ENCODE measurements at regions not wholly inside any gene's neighbourhood (a gene's known extent, or its start where the extent isn't known, plus 50 kb on each side); places are given as distances from the start of the nearest gene placed in this dataset.

DNA sequence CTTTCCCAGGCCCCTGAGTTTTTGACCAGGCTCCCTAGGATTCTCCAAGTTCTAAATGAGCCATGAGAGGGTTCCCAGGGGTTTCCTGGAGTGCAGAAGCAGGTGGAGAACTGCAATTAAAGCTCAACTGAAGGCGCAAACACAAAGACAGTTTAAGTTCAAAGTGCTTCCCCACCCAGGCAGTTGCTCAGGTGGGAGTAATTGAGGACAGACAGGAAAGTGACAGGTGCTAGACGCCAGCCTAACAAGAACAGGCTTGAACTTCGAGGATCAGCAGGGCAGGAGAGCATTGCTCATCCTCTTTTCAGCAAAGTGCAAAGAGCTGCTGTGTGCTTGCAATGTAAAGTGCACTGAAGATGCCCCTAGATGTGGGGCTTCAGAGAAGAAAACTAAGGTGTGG, 77.2 kb upstream of the ST8SIA3 start:
- Histone ChIP-seq H4K5ac (ENCODE audit: low read depth, low read length) (no peak overlapping the region), H3K9me1 (ENCODE audit: insufficient read depth, low read length) (no peaks in the 10 kb centered on the region), H2AK5ac (ENCODE audit: low read depth, low read length) (no peak overlapping the region), H2BK15ac (ENCODE audit: low read depth, low read length) (no peak overlapping the region), H3K18ac (ENCODE audit: low read depth, low read length) (no peak overlapping the region), H3K79me1 (ENCODE audit: low read depth in 1 of 2, low read length in 2 of 2) (no peaks in the 10 kb centered on the region), H2BK120ac (ENCODE audit: low read depth, low read length) (no peak overlapping the region), H3K9ac (ENCODE audit: low read depth, low read length) (no peak overlapping the region), H3K4me3 (ENCODE audit: insufficient read depth, low read depth, low read length) (no peak overlapping the region), H3K23ac (ENCODE audit: low read depth, low read length) (no peak overlapping the region), H3K4me2 (ENCODE audit: low read depth, low read length) (no peak overlapping the region), H3K4me1 (ENCODE audit: control insufficient read depth, insufficient read depth, low read length) (no peaks in the 10 kb centered on the region), H2AFZ (replicated peaks; ENCODE audit: low read length, poor library complexity) (no peak overlapping the region), H3K9me3 (ENCODE audit: control insufficient read depth, insufficient read depth, low read length) (no peaks in the 10 kb centered on the region), H3K27ac (ENCODE audit: insufficient read depth, low read length) (no peak overlapping the region), H2AK9ac (replicated peaks; ENCODE audit: low read depth, low read length, poor library complexity) (no peak overlapping the region), H2BK20ac (ENCODE audit: low read depth, low read length) (no peak overlapping the region), H3K27me3 (ENCODE audit: control insufficient read depth, insufficient read depth, low read length) (no peaks in the 10 kb centered on the region), H4K91ac (ENCODE audit: insufficient read depth, low read depth, low read length) (no peak overlapping the region), H3K56ac (ENCODE audit: extremely low read depth, insufficient read depth, low read length) (no peak overlapping the region), H4K8ac (ENCODE audit: low read depth in 2 of 2, low read length in 2 of 2) (no peak overlapping the region), H2BK5ac (ENCODE audit: low read depth, low read length, poor library complexity, severe bottlenecking) (no peak overlapping the region), H3K14ac (replicated peaks; ENCODE audit: low read depth, low read length) (no peak overlapping the region), H3K36me3 (ENCODE audit: control insufficient read depth, insufficient read depth, low read length) (no peaks in the 10 kb centered on the region), H4K20me1 (ENCODE audit: insufficient read depth, low read length) (no peaks in the 10 kb centered on the region), H3K4ac (ENCODE audit: low read depth, low read length) (no peak overlapping the region)
- ATAC-seq (ENCODE audit: low read depth) (no peak), DNase-seq (no peak)
- ChIA-PET CTCF (no interaction called here), POLR2A (ENCODE audit: unreplicated experiment) (no interaction called here)
- no TSS peak for BruUV-seq (replicated peaks)
- in situ Hi-C loops (cut with MboI; ENCODE audit: low sequenced_read_pairs), result no loop called here
- TF ChIP-seq MXI1 (IDR thresholded peaks at IDR 0.05; ENCODE audit: borderline replicate concordance, low read depth, low read length), result no peak
- no peak for TF ChIP-seq FOS (IDR thresholded peaks at IDR 0.05; ENCODE audit: low read depth, low read length)
- TF ChIP-seq CHD1 (IDR thresholded peaks at IDR 0.05; ENCODE audit: low read depth, low read length), result no peak
- TF ChIP-seq NFE2L2 (IDR thresholded peaks at IDR 0.05; ENCODE audit: low read depth, low read length), result no peak
- no peak for TF ChIP-seq USF2 (IDR thresholded peaks at IDR 0.05; ENCODE audit: low read depth, low read length)
- no peak for TF ChIP-seq RCOR1 (IDR thresholded peaks at IDR 0.05; ENCODE audit: insufficient replicate concordance, low read length)
- TF ChIP-seq MAZ (IDR thresholded peaks at IDR 0.05; ENCODE audit: borderline replicate concordance, low read depth, low read length), result no peak
- no peak for TF ChIP-seq POLR2A (IDR thresholded peaks at IDR 0.05; ENCODE audit: low read depth, low read length)
- TF ChIP-seq, protein P1, sequence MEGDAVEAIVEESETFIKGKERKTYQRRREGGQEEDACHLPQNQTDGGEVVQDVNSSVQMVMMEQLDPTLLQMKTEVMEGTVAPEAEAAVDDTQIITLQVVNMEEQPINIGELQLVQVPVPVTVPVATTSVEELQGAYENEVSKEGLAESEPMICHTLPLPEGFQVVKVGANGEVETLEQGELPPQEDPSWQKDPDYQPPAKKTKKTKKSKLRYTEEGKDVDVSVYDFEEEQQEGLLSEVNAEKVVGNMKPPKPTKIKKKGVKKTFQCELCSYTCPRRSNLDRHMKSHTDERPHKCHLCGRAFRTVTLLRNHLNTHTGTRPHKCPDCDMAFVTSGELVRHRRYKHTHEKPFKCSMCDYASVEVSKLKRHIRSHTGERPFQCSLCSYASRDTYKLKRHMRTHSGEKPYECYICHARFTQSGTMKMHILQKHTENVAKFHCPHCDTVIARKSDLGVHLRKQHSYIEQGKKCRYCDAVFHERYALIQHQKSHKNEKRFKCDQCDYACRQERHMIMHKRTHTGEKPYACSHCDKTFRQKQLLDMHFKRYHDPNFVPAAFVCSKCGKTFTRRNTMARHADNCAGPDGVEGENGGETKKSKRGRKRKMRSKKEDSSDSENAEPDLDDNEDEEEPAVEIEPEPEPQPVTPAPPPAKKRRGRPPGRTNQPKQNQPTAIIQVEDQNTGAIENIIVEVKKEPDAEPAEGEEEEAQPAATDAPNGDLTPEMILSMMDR (conservative IDR thresholded peaks at IDR 0.05; ENCODE audit: low read depth, low read length), result no peak
- no peak for TF ChIP-seq MAFK (IDR thresholded peaks at IDR 0.05; ENCODE audit: low read depth, low read length)
- no peak for TF ChIP-seq ELK1 (IDR thresholded peaks at IDR 0.05; ENCODE audit: borderline replicate concordance, low read depth, low read length)
- no peak for TF ChIP-seq SMC3 (IDR thresholded peaks at IDR 0.05; ENCODE audit: low read depth, low read length)
- no peak for TF ChIP-seq RAD21 (IDR thresholded peaks at IDR 0.05; ENCODE audit: low read length)
- no peak for TF ChIP-seq BHLHE40 (IDR thresholded peaks at IDR 0.05; ENCODE audit: low read depth, low read length)
- no peak for TF ChIP-seq CEBPB (IDR thresholded peaks at IDR 0.05; ENCODE audit: low read depth, low read length)
- TF ChIP-seq RFX5 (IDR thresholded peaks at IDR 0.05; ENCODE audit: low read depth, low read length), result no peak
- WGBS, 2 experiments (ENCODE audit: extremely low coverage in 2 of 2, insufficient read length in 1 of 2), result 60% methylated on average over 1 of the region's 3 CpGs; no CpG with 5 or more reads in 1 of the 2 experiments
- dilution Hi-C loops (cut with HindIII; ENCODE audit: low sequenced_read_pairs, unreplicated experiment), result no loop called here
- intact Hi-C loops (cut with micrococcal nuclease), result no loop called here

All from IMR-90 (cell line).